Naive B cell (primary cell): ENCODE measurements at regions not wholly inside any gene's neighbourhood (a gene's known extent, or its start where the extent isn't known, plus 50 kb on each side); places are given as distances from the start of the nearest gene placed in this dataset.

ENCODE experiments used
- ATAC-seq, 2 donors: fragments of 150-1000 bp; cut with Tn5 transposase; 2 replicates each; pipeline ENCODE4 v1.10.0; 2021; ENCODE audit warnings: low read depth in 2 of 2, mild to moderate bottlenecking in 2 of 2, moderate library complexity in 2 of 2
- DNase-seq: peaks from one replicate; pipeline ENCODE4 v3.0.0; 2022
- H3K27ac Mint-ChIP-seq, 6 donors: one replicate each; pipeline ENCODE4 v1.8.0; 2020 to 2022; ENCODE audit warnings: mild to moderate bottlenecking in 6 of 6, mixed read lengths in 6 of 6, moderate library complexity in 5 of 6, inconsistent platforms in 2 of 6
- H3K27me3 Mint-ChIP-seq, 3 donors: one replicate each; pipeline ENCODE4 v1.8.0; 2021 to 2022; ENCODE audit warnings: mixed read lengths in 3 of 3, mild to moderate bottlenecking in 1 of 3
- H3K36me3 Mint-ChIP-seq, 2 donors: one replicate each; pipeline ENCODE4 v1.8.0; 2020 to 2022; ENCODE audit warnings: mixed read lengths in 2 of 2, inconsistent platforms in 1 of 2, mild to moderate bottlenecking in 1 of 2
- H3K4me1 Mint-ChIP-seq, 3 donors: one replicate each; pipeline ENCODE4 v1.8.0; 2020 to 2022; ENCODE audit warnings: mixed read lengths in 3 of 3, inconsistent platforms in 1 of 3, mild to moderate bottlenecking in 1 of 3, moderate library complexity in 1 of 3
- H3K4me3 Mint-ChIP-seq, 8 donors: one replicate each; pipeline ENCODE4 v1.8.0; 2020 to 2022; ENCODE audit warnings: mild to moderate bottlenecking in 8 of 8, mixed read lengths in 8 of 8, moderate library complexity in 8 of 8, inconsistent platforms in 2 of 8
- H3K9me3 Mint-ChIP-seq, 7 donors: one replicate each; pipeline ENCODE4 v1.8.0; 2020 to 2022; ENCODE audit warnings: mixed read lengths in 7 of 7, mild to moderate bottlenecking in 5 of 7, inconsistent platforms in 2 of 7, moderate library complexity in 1 of 7

DNA sequence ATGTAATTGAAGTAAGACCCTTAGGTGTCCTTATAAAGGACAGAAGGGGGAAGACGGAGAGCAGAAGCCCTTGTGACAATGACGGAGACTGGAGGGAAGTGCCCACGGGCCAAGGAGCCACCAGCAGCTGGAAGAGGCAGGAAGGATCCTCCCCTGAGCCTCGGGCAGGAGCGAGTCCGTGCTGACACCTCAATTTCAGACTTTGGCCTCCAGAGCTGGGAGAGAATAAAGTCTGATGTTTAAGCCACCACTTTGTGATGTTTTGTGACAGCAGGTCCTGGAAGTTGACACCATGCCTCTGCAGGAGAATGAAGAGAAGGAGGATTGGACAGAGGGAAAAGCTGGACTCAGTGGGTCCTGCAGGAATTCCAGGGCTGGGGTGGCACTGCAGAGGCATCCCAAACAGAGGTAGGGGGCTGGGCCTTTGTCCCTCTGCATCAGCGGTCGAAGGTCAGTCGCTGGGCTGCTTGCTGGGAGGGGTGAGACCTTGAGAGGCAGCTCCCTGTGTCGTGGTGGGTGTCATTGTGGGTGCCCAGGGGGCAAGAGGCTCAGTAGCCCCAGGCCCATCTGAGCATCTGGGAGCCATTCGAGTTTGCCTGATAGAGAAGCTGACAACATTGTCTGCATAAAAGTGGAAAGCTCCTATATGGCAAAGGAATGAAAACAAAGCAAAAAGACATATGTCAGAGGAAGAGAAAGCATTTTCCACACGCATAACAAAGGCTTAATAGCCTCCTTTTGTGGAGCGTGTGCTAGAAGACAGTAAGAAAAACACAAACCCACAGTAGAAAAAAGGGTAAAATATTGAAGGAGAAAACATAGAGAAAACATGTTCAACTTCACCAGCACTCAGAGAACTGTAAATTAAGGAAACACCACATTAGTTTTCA, 68.8 kb downstream of the RTL6 start:
- no peaks in the 10 kb centered on the region for H3K36me3 Mint-ChIP-seq
- no peaks in the 10 kb centered on the region for H3K9me3 Mint-ChIP-seq
- no peaks in the 10 kb centered on the region for H3K4me1 Mint-ChIP-seq
- H3K4me3 Mint-ChIP-seq = no peak overlapping the region
- ATAC-seq (no peak), DNase-seq (no peak)
- peaks cover 0 to 34% (median 22%) of the 10 kb centered on the region in 3 donors for H3K27me3 Mint-ChIP-seq
- H3K27ac Mint-ChIP-seq = no peak overlapping the region

DNA sequence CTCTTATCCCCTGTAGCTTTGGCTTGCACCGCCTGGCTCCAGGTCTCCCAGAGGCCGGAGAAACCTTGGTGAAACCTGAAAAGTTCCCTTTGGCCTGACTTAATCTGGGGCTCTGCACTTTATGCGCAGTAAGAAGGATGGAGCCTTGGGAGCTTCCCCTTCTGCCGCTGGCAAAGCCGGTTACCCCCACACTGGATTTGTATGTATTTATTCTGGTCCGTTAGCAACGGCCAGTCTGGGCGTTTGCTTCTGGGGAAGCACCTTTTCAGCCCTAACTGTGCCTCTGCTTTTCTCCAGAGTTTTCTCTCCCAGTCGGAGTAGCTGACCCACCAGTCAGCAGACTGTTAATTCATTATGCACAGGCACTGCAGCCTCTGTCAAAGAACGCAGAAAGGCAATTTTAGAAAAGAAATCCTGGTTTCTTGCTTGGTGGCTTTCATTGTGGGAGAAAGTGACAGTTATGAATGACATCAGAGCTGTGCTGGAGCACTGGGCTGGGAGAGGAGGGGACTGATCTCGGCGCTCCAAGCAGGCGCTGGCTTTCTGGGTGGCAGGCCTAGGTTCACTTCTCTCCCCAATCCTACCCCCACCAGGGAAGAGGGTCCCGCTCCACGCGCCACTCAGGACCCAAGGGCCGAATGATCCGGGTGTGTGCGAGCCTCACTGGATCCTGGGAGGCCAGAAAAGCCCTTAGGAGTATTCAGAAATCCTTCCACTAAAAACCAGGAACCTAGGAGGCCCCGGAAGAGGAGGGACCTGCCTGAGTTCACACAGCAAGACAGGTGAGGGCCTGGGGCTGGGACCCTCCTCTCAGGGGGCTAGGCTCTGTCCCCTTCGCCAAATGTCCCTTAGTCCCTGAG, 70.2 kb downstream of the RTL6 start:
- Mint-ChIP-seq H3K4me3 (no peak overlapping the region), H3K4me1 (no peaks in the 10 kb centered on the region), H3K9me3 (peaks cover 0 to 2% (median 0%) of the 10 kb centered on the region in 7 donors), H3K36me3 (peaks cover 0 to 6% of the 10 kb centered on the region in 2 donors), H3K27ac (no peak overlapping the region), H3K27me3 (peaks cover 2 to 38% (median 30%) of the 10 kb centered on the region in 3 donors)
- no peak for DNase-seq
- ATAC-seq = no peak

DNA sequence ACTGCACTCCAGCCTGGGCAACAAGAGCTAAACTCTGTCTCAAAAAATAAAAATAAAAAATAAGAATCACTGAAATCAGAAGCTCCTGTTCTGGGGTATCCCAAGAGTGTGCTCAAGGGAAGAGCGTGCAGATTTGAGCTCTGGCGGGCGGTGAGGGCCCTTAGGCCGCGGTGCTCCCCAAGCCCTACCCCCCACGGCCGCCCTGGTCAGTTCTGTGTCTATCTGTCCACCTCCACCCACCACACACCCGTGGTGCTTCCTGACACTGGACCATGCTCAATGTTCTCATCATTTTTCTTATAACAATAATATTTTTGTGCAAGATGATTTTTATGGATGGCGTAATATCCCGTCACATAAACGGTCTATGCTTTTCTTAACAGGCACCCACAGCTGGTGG, 71.1 kb downstream of the RTL6 start:
- peaks cover 0 to 7% of the 10 kb centered on the region in 2 donors for H3K36me3 Mint-ChIP-seq

DNA sequence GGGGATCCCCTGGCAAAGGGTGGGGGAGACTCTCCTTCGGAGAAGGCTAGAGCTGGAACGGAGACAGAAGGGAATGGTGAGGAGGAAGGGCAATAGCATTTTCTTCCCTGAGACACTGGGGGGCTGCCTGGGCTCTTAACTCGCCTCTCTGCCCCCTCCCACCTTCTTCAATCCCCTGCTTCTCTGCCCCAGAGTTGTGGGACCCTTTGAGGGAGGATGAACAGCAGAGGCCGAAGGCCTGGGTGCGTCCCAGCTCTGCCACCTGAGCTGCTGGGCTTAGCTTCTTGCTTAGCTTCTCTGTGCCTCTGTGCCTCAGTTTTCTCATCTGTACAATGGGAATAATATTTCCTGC, 72.4 kb downstream of the RTL6 start:
- Mint-ChIP-seq H3K27ac (no peak overlapping the region), H3K4me3 (no peak overlapping the region), H3K36me3 (peaks cover 0 to 12% of the 10 kb centered on the region in 2 donors), H3K27me3 (peaks cover 14 to 43% (median 36%) of the 10 kb centered on the region in 3 donors), H3K4me1 (no peaks in the 10 kb centered on the region), H3K9me3 (peaks cover 1 to 18% (median 8%) of the 10 kb centered on the region in 7 donors)
- ATAC-seq (no peak), DNase-seq (no peak)

More for the DNA sequence above, 71.1 kb downstream of the RTL6 start:
- Mint-ChIP-seq H3K4me3 (peak overlapping the region in 1 of 8 donors; percentile 30), H3K9me3 (peaks cover 0 to 6% (median 3%) of the 10 kb centered on the region in 7 donors), H3K27me3 (peaks cover 6 to 47% (median 36%) of the 10 kb centered on the region in 3 donors), H3K4me1 (no peaks in the 10 kb centered on the region), H3K27ac (no peak overlapping the region)
- no peak for ATAC-seq
- no peak for DNase-seq

DNA sequence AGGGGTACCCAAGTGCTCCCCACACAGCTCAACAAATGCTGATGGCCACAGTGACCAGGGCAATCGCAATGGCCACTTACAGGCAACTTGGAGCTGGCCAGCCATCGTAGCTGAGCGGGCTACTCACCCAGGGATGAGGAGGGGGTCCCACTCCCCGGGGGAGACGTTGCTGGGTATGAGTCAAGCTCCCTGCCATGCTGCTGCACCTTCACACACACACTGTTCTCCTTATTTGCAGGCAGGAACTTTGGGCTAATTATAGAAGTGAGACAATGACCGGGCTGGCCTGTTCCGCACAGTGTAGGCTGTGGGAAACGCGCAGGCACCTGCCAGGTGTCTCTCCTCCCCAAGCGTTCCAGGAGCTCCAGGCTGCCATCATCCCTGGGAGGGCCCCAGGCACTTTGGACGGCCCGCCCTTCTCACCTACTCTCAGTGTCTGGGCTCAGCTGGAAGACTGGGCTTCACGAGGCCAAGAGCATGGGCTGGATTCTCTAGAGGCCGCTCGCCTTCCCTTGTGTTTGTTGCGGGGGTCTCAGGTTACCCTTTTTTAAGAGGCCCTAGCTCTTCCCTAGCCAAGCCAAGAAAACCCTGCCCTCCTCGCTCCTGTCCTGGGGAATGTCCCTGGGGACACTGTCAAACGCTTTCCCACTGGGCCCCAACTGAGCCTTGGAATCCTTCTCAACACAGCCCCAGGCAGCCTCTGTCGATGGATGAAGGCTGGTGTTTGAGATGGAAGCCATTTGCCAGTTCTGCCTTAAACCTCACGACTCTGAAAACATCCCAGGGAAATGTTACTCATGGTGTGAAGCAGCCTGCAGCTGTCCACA, 73.0 kb downstream of the RTL6 start:
- ATAC-seq = no peak
- H3K9me3 Mint-ChIP-seq = peaks cover 2 to 24% (median 11%) of the 10 kb centered on the region in 7 donors
- peaks cover 14 to 42% (median 36%) of the 10 kb centered on the region in 3 donors for H3K27me3 Mint-ChIP-seq
- DNase-seq = no peak
- peaks cover 0 to 16% of the 10 kb centered on the region in 2 donors for H3K36me3 Mint-ChIP-seq
- no peak overlapping the region for H3K27ac Mint-ChIP-seq
- no peak overlapping the region for H3K4me3 Mint-ChIP-seq
- H3K4me1 Mint-ChIP-seq = no peaks in the 10 kb centered on the region

DNA sequence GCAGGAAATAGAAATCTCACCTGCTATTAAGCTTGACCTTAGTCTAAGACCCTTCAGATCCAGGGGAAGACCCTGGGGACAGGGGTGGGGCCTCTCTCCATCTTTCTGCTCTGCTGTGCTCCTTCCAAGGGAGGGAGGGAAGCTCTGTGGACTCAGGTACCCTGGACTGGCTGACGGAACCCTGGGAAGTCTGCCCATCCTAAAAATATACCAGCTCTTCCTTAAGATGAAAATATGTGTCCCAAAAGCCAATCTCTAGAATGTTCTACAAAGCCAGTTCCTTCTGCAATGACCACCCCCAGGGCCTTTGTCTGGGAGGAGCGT, 73.7 kb downstream of the RTL6 start:
- H3K4me3 Mint-ChIP-seq = no peak overlapping the region
- H3K27me3 Mint-ChIP-seq = peaks cover 20 to 44% (median 39%) of the 10 kb centered on the region in 3 donors
- no peak overlapping the region for H3K27ac Mint-ChIP-seq
- H3K9me3 Mint-ChIP-seq = peaks cover 8 to 31% (median 18%) of the 10 kb centered on the region in 7 donors
- ATAC-seq = no peak
- no peaks in the 10 kb centered on the region for H3K4me1 Mint-ChIP-seq
- no peak for DNase-seq
- H3K36me3 Mint-ChIP-seq = peaks cover 8 to 24% of the 10 kb centered on the region in 2 donors

DNA sequence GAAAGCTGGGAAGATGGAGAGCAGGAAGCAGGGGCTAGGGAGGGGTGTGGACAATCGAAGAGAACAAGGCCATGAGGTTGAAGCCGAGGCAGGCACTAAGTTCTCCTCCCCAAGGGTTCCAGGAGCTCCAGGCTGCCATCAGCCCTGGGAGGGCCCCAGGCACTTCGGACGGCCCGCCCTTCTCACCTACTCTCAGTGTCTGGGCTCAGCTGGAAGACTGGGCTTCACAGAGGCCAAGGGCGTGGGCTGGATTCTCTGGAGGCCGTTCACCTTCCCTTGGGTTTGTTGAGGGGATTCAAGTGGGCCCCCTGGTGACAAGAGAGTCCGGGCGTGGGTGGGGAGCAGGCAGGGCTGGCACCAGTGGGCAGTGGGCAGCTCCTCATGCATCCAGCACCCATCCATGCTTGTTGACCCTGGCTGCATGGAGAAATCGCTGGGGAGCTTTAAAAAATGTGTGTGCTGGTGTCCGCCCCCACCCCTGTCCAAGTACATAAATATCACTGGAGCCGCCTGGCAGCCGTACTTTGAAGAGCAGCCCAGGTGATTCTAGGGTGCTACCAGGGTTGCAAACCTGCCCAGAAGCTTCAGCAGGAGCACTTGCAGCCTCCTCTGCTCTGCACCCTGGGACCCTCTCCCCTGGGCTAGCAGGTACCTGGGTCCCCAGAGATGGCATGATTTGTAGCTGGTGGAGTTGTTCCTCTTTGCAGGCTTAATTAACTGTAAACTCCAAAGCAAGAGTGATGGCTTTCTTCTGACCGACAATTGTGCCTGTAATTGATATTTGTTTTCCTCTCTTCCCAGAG, 74.3 kb downstream of the RTL6 start:
- Mint-ChIP-seq H3K36me3 (peaks cover 8 to 26% of the 10 kb centered on the region in 2 donors), H3K4me1 (no peaks in the 10 kb centered on the region), H3K27ac (no peak overlapping the region), H3K27me3 (peaks cover 21 to 40% (median 36%) of the 10 kb centered on the region in 3 donors), H3K4me3 (no peak overlapping the region), H3K9me3 (peaks cover 9 to 37% (median 20%) of the 10 kb centered on the region in 7 donors)
- ATAC-seq = no peak
- no peak for DNase-seq

DNA sequence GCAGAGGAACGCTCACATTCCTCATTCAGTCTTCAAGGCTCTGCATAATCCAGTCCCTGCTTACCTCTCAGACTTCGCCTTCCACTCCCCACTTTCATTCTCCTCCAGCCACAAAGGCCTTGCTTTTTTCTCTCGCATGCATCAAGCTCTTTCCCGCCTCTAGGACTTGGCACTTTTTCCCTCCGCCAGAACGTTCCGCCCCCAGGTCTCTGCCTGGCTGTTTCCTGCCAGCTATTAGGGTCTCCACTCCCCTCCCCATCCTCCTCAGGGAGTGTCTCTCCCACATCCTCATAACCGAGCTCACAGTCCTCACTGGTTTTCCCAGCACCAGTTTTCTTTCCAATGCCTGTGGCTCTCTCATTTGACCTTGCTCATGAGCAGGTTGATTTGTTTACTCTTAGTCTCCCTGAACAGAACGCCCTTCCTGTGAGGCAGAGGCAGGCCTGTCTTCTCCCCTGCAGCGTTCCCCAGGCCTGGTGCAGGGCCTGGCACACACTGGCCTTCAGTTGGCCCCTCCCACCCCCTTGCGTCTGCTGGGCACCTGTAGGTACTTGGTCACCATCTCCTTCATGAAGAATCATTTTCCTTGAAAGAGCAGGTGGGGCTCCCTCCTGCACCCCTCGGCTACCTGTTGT, 75.2 kb downstream of the RTL6 start:
- DNase-seq (no peak), ATAC-seq (no peak)
- H3K4me3 Mint-ChIP-seq = no peak overlapping the region
- H3K9me3 Mint-ChIP-seq = peaks cover 11 to 45% (median 26%) of the 10 kb centered on the region in 7 donors
- peaks cover 21 to 39% (median 27%) of the 10 kb centered on the region in 3 donors for H3K27me3 Mint-ChIP-seq
- no peak overlapping the region for H3K27ac Mint-ChIP-seq
- peaks cover 8 to 26% of the 10 kb centered on the region in 2 donors for H3K36me3 Mint-ChIP-seq
- H3K4me1 Mint-ChIP-seq = no peaks in the 10 kb centered on the region

DNA sequence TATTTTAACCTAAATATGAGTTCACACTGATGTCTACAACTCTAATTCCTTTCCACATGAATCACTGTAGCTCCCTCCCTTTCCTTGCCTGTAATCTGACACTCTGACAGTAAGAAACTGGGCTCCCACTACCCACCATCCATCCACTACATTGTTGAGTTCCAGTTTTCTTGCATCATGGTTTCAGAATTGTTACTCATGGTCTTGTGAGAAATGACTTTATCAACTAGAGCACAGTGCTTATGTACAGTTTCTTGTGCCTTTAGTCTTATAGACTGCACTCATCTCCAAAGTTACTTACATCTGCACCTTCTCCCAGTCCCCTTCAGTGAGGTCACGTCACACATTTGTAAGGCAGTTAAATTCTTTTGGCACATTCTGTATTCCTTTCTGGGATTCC, 78.6 kb downstream of the RTL6 start:
- Mint-ChIP-seq H3K4me3 (no peak overlapping the region), H3K27me3 (peaks cover 21 to 28% (median 24%) of the 10 kb centered on the region in 3 donors), H3K9me3 (peaks cover 13 to 65% (median 28%) of the 10 kb centered on the region in 7 donors), H3K27ac (no peak overlapping the region), H3K36me3 (peaks cover 8 to 26% of the 10 kb centered on the region in 2 donors), H3K4me1 (no peaks in the 10 kb centered on the region)
- no peak for DNase-seq
- no peak for ATAC-seq

DNA sequence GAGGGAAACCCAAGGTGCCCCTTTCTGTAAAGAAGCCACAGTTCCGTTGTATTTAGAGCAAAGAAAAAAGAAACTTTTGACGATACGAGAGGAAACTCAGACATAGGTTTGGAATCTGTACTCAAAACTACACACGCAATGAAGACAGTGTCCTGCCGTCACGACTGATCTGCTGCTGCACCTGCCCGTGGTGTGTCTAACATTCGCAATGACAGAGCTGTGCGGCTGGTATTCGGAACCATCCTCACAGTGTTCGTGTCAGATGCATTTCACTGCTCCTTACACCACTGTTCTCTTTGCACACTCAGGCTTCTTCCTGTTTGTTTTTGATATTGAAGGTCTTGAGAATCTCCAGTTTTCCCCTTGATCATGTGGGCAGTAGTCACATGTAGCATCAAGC, 84.8 kb downstream of the RTL6 start:
- H3K36me3 Mint-ChIP-seq = no peaks in the 10 kb centered on the region
- peaks cover 2 to 23% (median 4%) of the 10 kb centered on the region in 7 donors for H3K9me3 Mint-ChIP-seq
- peaks cover 0 to 12% (median 4%) of the 10 kb centered on the region in 3 donors for H3K27me3 Mint-ChIP-seq
- ATAC-seq = no peak
- no peak overlapping the region for H3K4me3 Mint-ChIP-seq
- H3K4me1 Mint-ChIP-seq = no peaks in the 10 kb centered on the region
- H3K27ac Mint-ChIP-seq = no peak overlapping the region
- no peak for DNase-seq

DNA sequence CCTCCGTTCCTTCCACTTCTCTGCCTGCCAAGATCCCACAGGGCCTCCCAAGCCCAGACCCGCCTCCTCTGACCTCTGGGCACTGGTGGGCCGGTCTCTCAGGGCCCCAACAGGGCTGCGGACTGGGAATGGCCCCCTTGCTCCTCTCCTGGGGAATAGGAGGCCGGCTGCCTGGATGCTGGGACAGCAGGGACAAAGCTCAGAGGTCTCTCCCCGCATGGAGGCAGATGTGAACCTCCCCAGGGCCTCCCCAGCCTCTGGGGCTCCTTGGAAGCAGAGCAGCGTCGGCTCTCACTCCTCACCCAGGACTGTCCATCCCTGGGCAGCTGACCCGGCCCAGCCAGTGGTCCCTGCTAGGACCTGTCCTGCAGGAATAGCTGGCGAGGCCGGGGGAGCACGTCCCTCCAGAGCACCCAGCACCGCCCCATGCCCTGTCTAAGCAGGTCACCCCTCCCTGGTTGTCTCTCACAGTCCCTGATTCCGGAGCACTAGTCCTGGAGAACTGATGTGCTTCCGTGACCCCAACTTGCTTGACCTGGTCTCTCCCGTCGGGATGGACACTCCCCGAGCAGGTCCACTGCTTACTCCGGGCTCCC, 85.8 kb downstream of the RTL6 start:
- no peak for DNase-seq
- H3K27ac Mint-ChIP-seq = no peak overlapping the region
- ATAC-seq = no peak
- H3K9me3 Mint-ChIP-seq = peaks cover 1 to 16% (median 4%) of the 10 kb centered on the region in 7 donors
- H3K4me3 Mint-ChIP-seq = no peak overlapping the region
- no peaks in the 10 kb centered on the region for H3K36me3 Mint-ChIP-seq
- H3K4me1 Mint-ChIP-seq = no peaks in the 10 kb centered on the region
- H3K27me3 Mint-ChIP-seq = peaks cover 0 to 12% (median 4%) of the 10 kb centered on the region in 3 donors
